NT2/D1 (cell line): ENCODE measurements at regions not wholly inside any gene's neighbourhood (a gene's known extent, or its start where the extent isn't known, plus 50 kb on each side); places are given as distances from the start of the nearest gene placed in this dataset.

ENCODE experiments used
- YY1 ChIP-seq: IDR thresholded peaks from 2 replicates; pipeline ENCODE4 v1.6.1; 2011; ENCODE audit not compliant: insufficient read length, insufficient read depth
- ZNF274 ChIP-seq: IDR thresholded peaks from 2 replicates; pipeline ENCODE4 v1.6.1; 2011; ENCODE audit warnings: mild to moderate bottlenecking, low read depth, low read length

- TF ChIP-seq ZNF274 (no peak), YY1 (no peak)
Measured at GRCh38 chr4:122278976-122279375, 99.8 kb upstream of the ADAD1 start.
